ENCODE measurements at regions not wholly inside any gene's neighbourhood (a gene's known extent, or its start where the extent isn't known, plus 50 kb on each side); places are given as distances from the start of the nearest gene placed in this dataset.

DNA sequence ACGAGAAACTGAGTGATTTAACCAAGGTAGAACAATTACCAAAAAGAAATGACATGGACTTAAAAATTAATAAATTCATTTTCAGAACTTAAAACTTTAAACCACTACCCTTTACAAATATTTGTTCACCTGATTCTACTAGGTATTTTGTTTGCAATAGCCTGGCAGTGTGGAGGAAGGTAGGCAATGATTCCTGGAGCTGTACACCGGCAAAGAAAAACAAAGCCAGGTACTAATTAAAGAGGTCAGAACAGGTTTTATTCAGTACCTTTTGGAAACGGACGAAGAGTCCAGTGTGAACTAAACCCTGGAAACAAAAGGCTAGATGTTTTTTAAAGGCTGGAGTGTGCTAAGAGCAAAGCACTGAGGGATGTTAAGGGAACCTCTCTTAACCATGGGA lies 561.3 kb upstream of the FSHR start:
- Histone ChIP-seq H3K79me2 (replicated peaks; ENCODE audit: insufficient read depth) (no peaks in the 10 kb centered on the region), H3K4me1 (ENCODE audit: insufficient read depth) (no peaks in the 10 kb centered on the region), H3K27ac (ENCODE audit: low read depth) (no peak overlapping the region), H3K27me3 (ENCODE audit: insufficient read depth) (no peaks in the 10 kb centered on the region), H3K4me3 (no peak overlapping the region), H3K4me2 (no peak overlapping the region), H2AFZ (no peak overlapping the region), H3K9me2 (ENCODE audit: insufficient read depth) (no peaks in the 10 kb centered on the region), H3K36me3 (ENCODE audit: insufficient read depth) (no peaks in the 10 kb centered on the region), H4K20me1 (replicated peaks; ENCODE audit: insufficient read depth) (no peaks in the 10 kb centered on the region), H3F3A (replicated peaks; ENCODE audit: low read depth) (no peaks in the 10 kb centered on the region)
- Mint-ChIP-seq H3K4me1 (no peaks in the 10 kb centered on the region), H3K27ac (no peak overlapping the region), H3K4me3 (no peak overlapping the region), H3K9me3 (no peaks in the 10 kb centered on the region), H3K36me3 (ENCODE audit: low read depth) (no peaks in the 10 kb centered on the region), H3K27me3 (ENCODE audit: insufficient read depth, low read depth, poor library complexity) (no peaks in the 10 kb centered on the region)
- DNase-seq (ENCODE audit: low spot score): no peak
- no peak for TF ChIP-seq EZH2phosphoT487 (IDR thresholded peaks at IDR 0.05; ENCODE audit: unreplicated experiment)
- no peak for TF ChIP-seq POLR2AphosphoS5 (IDR thresholded peaks at IDR 0.05; ENCODE audit: low read depth)
- TF ChIP-seq JUNB (IDR thresholded peaks at IDR 0.05; ENCODE audit: unreplicated experiment): no peak
- TF ChIP-seq, protein P1, sequence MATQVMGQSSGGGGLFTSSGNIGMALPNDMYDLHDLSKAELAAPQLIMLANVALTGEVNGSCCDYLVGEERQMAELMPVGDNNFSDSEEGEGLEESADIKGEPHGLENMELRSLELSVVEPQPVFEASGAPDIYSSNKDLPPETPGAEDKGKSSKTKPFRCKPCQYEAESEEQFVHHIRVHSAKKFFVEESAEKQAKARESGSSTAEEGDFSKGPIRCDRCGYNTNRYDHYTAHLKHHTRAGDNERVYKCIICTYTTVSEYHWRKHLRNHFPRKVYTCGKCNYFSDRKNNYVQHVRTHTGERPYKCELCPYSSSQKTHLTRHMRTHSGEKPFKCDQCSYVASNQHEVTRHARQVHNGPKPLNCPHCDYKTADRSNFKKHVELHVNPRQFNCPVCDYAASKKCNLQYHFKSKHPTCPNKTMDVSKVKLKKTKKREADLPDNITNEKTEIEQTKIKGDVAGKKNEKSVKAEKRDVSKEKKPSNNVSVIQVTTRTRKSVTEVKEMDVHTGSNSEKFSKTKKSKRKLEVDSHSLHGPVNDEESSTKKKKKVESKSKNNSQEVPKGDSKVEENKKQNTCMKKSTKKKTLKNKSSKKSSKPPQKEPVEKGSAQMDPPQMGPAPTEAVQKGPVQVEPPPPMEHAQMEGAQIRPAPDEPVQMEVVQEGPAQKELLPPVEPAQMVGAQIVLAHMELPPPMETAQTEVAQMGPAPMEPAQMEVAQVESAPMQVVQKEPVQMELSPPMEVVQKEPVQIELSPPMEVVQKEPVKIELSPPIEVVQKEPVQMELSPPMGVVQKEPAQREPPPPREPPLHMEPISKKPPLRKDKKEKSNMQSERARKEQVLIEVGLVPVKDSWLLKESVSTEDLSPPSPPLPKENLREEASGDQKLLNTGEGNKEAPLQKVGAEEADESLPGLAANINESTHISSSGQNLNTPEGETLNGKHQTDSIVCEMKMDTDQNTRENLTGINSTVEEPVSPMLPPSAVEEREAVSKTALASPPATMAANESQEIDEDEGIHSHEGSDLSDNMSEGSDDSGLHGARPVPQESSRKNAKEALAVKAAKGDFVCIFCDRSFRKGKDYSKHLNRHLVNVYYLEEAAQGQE (IDR thresholded peaks at IDR 0.05; ENCODE audit: unreplicated experiment): no peak
- TF ChIP-seq, protein P2, sequence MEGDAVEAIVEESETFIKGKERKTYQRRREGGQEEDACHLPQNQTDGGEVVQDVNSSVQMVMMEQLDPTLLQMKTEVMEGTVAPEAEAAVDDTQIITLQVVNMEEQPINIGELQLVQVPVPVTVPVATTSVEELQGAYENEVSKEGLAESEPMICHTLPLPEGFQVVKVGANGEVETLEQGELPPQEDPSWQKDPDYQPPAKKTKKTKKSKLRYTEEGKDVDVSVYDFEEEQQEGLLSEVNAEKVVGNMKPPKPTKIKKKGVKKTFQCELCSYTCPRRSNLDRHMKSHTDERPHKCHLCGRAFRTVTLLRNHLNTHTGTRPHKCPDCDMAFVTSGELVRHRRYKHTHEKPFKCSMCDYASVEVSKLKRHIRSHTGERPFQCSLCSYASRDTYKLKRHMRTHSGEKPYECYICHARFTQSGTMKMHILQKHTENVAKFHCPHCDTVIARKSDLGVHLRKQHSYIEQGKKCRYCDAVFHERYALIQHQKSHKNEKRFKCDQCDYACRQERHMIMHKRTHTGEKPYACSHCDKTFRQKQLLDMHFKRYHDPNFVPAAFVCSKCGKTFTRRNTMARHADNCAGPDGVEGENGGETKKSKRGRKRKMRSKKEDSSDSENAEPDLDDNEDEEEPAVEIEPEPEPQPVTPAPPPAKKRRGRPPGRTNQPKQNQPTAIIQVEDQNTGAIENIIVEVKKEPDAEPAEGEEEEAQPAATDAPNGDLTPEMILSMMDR (conservative IDR thresholded peaks at IDR 0.05; ENCODE audit: low read depth in 2 of 2): no peak
- TF ChIP-seq CREB1 (CRISPR knock-in tag; IDR thresholded peaks at IDR 0.05; ENCODE audit: low read depth): no peak
- TF ChIP-seq, protein P3, sequence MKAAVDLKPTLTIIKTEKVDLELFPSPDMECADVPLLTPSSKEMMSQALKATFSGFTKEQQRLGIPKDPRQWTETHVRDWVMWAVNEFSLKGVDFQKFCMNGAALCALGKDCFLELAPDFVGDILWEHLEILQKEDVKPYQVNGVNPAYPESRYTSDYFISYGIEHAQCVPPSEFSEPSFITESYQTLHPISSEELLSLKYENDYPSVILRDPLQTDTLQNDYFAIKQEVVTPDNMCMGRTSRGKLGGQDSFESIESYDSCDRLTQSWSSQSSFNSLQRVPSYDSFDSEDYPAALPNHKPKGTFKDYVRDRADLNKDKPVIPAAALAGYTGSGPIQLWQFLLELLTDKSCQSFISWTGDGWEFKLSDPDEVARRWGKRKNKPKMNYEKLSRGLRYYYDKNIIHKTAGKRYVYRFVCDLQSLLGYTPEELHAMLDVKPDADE (IDR thresholded peaks at IDR 0.05): no peak
- TF ChIP-seq EZH2 (IDR thresholded peaks at IDR 0.05; ENCODE audit: low read depth, unreplicated experiment): no peak
- TF ChIP-seq ZNF331 (CRISPR knock-in tag; IDR thresholded peaks at IDR 0.05; ENCODE audit: low read depth): no peak
- TF ChIP-seq, protein P4, sequence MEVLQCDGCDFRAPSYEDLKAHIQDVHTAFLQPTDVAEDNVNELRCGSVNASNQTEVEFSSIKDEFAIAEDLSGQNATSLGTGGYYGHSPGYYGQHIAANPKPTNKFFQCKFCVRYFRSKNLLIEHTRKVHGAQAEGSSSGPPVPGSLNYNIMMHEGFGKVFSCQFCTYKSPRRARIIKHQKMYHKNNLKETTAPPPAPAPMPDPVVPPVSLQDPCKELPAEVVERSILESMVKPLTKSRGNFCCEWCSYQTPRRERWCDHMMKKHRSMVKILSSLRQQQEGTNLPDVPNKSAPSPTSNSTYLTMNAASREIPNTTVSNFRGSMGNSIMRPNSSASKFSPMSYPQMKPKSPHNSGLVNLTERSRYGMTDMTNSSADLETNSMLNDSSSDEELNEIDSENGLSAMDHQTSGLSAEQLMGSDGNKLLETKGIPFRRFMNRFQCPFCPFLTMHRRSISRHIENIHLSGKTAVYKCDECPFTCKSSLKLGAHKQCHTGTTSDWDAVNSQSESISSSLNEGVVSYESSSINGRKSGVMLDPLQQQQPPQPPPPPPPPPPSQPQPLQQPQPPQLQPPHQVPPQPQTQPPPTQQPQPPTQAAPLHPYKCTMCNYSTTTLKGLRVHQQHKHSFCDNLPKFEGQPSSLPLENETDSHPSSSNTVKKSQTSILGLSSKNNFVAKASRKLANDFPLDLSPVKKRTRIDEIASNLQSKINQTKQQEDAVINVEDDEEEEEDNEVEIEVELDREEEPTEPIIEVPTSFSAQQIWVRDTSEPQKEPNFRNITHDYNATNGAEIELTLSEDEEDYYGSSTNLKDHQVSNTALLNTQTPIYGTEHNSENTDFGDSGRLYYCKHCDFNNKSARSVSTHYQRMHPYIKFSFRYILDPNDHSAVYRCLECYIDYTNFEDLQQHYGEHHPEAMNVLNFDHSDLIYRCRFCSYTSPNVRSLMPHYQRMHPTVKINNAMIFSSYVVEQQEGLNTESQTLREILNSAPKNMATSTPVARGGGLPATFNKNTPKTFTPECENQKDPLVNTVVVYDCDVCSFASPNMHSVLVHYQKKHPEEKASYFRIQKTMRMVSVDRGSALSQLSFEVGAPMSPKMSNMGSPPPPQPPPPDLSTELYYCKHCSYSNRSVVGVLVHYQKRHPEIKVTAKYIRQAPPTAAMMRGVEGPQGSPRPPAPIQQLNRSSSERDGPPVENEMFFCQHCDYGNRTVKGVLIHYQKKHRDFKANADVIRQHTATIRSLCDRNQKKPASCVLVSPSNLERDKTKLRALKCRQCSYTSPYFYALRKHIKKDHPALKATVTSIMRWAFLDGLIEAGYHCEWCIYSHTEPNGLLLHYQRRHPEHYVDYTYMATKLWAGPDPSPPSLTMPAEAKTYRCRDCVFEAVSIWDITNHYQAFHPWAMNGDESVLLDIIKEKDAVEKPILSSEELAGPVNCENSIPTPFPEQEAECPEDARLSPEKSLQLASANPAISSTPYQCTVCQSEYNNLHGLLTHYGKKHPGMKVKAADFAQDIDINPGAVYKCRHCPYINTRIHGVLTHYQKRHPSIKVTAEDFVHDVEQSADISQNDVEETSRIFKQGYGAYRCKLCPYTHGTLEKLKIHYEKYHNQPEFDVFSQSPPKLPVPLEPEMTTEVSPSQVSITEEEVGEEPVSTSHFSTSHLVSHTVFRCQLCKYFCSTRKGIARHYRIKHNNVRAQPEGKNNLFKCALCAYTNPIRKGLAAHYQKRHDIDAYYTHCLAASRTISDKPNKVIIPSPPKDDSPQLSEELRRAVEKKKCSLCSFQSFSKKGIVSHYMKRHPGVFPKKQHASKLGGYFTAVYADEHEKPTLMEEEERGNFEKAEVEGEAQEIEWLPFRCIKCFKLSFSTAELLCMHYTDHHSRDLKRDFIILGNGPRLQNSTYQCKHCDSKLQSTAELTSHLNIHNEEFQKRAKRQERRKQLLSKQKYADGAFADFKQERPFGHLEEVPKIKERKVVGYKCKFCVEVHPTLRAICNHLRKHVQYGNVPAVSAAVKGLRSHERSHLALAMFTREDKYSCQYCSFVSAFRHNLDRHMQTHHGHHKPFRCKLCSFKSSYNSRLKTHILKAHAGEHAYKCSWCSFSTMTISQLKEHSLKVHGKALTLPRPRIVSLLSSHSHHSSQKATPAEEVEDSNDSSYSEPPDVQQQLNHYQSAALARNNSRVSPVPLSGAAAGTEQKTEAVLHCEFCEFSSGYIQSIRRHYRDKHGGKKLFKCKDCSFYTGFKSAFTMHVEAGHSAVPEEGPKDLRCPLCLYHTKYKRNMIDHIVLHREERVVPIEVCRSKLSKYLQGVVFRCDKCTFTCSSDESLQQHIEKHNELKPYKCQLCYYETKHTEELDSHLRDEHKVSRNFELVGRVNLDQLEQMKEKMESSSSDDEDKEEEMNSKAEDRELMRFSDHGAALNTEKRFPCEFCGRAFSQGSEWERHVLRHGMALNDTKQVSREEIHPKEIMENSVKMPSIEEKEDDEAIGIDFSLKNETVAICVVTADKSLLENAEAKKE (CRISPR knock-in tag; IDR thresholded peaks at IDR 0.05): no peak
- TF ChIP-seq STAT1 (IDR thresholded peaks at IDR 0.05; ENCODE audit: unreplicated experiment): no peak
- no peak for TF ChIP-seq NANOG (IDR thresholded peaks at IDR 0.05; ENCODE audit: borderline replicate concordance)
- no peak for TF ChIP-seq ZNF114 (CRISPR knock-in tag; IDR thresholded peaks at IDR 0.05)
- ATAC-seq: no peak

Measured in GM23338 (cell line).